ENCODE measurements at regions not wholly inside any gene's neighbourhood (a gene's known extent, or its start where the extent isn't known, plus 50 kb on each side); places are given as distances from the start of the nearest gene placed in this dataset.
"Not testable (repeated sequence)": the region's sequence is repeated elsewhere in the genome, so short reads cannot be mapped to it uniquely, and the experiment has no call there.

GRCh38 chr6:131427434-131428058, 145.5 kb upstream of the ARG1 start:
- DNase-seq (ENCODE audit: low read depth, low spot score), result no peak

GRCh38 chr6:131430531-131430930, 142.5 kb upstream of the ARG1 start:
- DNase-seq (ENCODE audit: low read depth, low spot score), result no peak

- no peak for DNase-seq (ENCODE audit: low read depth, low spot score)
Observed at GRCh38 chr6:131431718-131432117, 141.3 kb upstream of the ARG1 start.

GRCh38 chr6:131433927-131434326, 139.1 kb upstream of the ARG1 start:
- no peak for DNase-seq (ENCODE audit: low read depth, low spot score)

- DNase-seq (ENCODE audit: low read depth, low spot score), result no peak
Observed at GRCh38 chr6:131436358-131436757, 136.7 kb upstream of the ARG1 start.

GRCh38 chr6:131443014-131443413, 130.0 kb upstream of the ARG1 start:
- DNase-seq (ENCODE audit: low read depth, low spot score), result no peak

- DNase-seq (ENCODE audit: low read depth, low spot score), result no peak
Observed at GRCh38 chr6:131443514-131443913, 129.5 kb upstream of the ARG1 start.

- not testable (repeated sequence) for DNase-seq (ENCODE audit: low read depth, low spot score)
Observed at GRCh38 chr6:131445356-131445755, 127.7 kb upstream of the ARG1 start.

- DNase-seq (ENCODE audit: low read depth, low spot score), result no peak
Observed at GRCh38 chr6:131450861-131451260, 122.2 kb upstream of the ARG1 start.

GRCh38 chr6:131451321-131452144, 121.5 kb upstream of the ARG1 start:
- no peak for DNase-seq (ENCODE audit: low read depth, low spot score)

- DNase-seq (ENCODE audit: low read depth, low spot score), result no peak
Observed at GRCh38 chr6:131453803-131454202, 119.2 kb upstream of the ARG1 start.

- DNase-seq (ENCODE audit: low read depth, low spot score), result no peak
Observed at GRCh38 chr6:131456565-131456964, 116.5 kb upstream of the ARG1 start.

- no peak for DNase-seq (ENCODE audit: low read depth, low spot score)
Observed at GRCh38 chr6:131459005-131459404, 114.0 kb upstream of the ARG1 start.

GRCh38 chr6:131460614-131461000, 112.4 kb upstream of the ARG1 start:
- DNase-seq (ENCODE audit: low read depth, low spot score), result no peak

- no peak for DNase-seq (ENCODE audit: low read depth, low spot score)
Observed at GRCh38 chr6:131469130-131469529, 103.9 kb upstream of the ARG1 start.

GRCh38 chr6:131470534-131470933, 102.5 kb upstream of the ARG1 start:
- no peak for DNase-seq (ENCODE audit: low read depth, low spot score)

GRCh38 chr6:131471331-131471730, 101.7 kb upstream of the ARG1 start:
- no peak for DNase-seq (ENCODE audit: low read depth, low spot score)

- DNase-seq (ENCODE audit: low read depth, low spot score), result not testable (repeated sequence)
Observed at GRCh38 chr6:131473303-131473702, 99.7 kb upstream of the ARG1 start.

GRCh38 chr6:131476362-131476761, 96.7 kb upstream of the ARG1 start:
- DNase-seq (ENCODE audit: low read depth, low spot score), result no peak

GRCh38 chr6:131478740-131479211, 94.2 kb upstream of the ARG1 start:
- DNase-seq (ENCODE audit: low read depth, low spot score), result not testable (repeated sequence)

- no peak for DNase-seq (ENCODE audit: low read depth, low spot score)
Observed at GRCh38 chr6:131486608-131487007, 86.4 kb upstream of the ARG1 start.

- no peak for DNase-seq (ENCODE audit: low read depth, low spot score)
Observed at GRCh38 chr6:131488780-131489179, 84.2 kb upstream of the ARG1 start.

- DNase-seq (ENCODE audit: low read depth, low spot score), result no peak
Observed at GRCh38 chr6:131490441-131490840, 82.6 kb upstream of the ARG1 start.

Data from pulmonary artery endothelial cell (primary cell).